Upper lobe of left lung (tissue), 6 donors: ENCODE measurements at regions not wholly inside any gene's neighbourhood (a gene's known extent, or its start where the extent isn't known, plus 50 kb on each side); places are given as distances from the start of the nearest gene placed in this dataset.
"Not testable (repeated sequence)": the region's sequence is repeated elsewhere in the genome, so short reads cannot be mapped to it uniquely, and the experiment has no call there.

Experiments used
- ATAC-seq, 2 donors: fragments of 200-7000 bp; cut with Tn5 transposase; one replicate each; pipeline ENCODE4 v1.9.1; 2022; ENCODE audit warnings: mild to moderate bottlenecking in 2 of 2, moderate library complexity in 2 of 2; ENCODE audit not compliant: low FRiP score in 2 of 2
- DNase-seq, 2 donors: peaks; one replicate each; pipeline ENCODE4 v3.0.0-alpha.2; 2019 to 2020
- H3K27ac ChIP-seq, 4 donors: fragments of 200-600 bp; sonication (generic); one replicate each; pipeline ENCODE4 v1.5.1; 2016 to 2019
- H3K27me3 ChIP-seq, 4 donors: fragments of 200-600 bp; sonication (generic); one replicate each; pipeline ENCODE4 v1.5.1; 2017 to 2019
- H3K36me3 ChIP-seq, 4 donors: fragments of 200-600 bp; sonication (generic); one replicate each; pipeline ENCODE4 v1.5.1; 2016 to 2019
- H3K4me1 ChIP-seq, 4 donors: fragments of 200-600 bp; sonication (generic); one replicate each; pipeline ENCODE4 v1.5.1; 2018 to 2019
- H3K4me3 ChIP-seq, 4 donors: fragments of 200-600 bp; sonication (generic); one replicate each; pipeline ENCODE4 v1.5.1; 2017 to 2019; ENCODE audit warnings: mild to moderate bottlenecking in 2 of 4, moderate library complexity in 1 of 4
- H3K9me3 ChIP-seq, 4 donors: fragments of 200-600 bp; sonication (generic); one replicate each; pipeline ENCODE4 v1.5.1; 2018 to 2019
- EP300 ChIP-seq, 4 donors: sonication (generic); formaldehyde crosslinking; IDR thresholded peaks; one replicate each; pipeline ENCODE4 v1.5.1; 2017; ENCODE audit warnings: antibody characterized with exemption in 4 of 4, control low read depth in 2 of 4
- POLR2A ChIP-seq, 4 donors: fragments of 450-650 bp; IDR thresholded peaks; one replicate each; pipeline ENCODE4 v1.5.1; 2016 to 2017; ENCODE audit warnings: antibody characterized with exemption in 4 of 4, mild to moderate bottlenecking in 2 of 4
- POLR2AphosphoS5 ChIP-seq, 2 donors: sonication (generic); formaldehyde crosslinking; IDR thresholded peaks; one replicate each; pipeline ENCODE4 v1.5.1; 2017; ENCODE audit warnings: antibody characterized with exemption in 2 of 2
- WGBS, 2 donors: methylation state at CpG; one replicate each; pipeline ENCODE4 v1.1.5; 2017 to 2018; 5-methylcytosine and 5-hydroxymethylcytosine counted together
- TF ChIP-seq, protein P1 (sequence below), 6 experiments: fragments of 450-650 bp in 4 of 6; fragments of 200-600 bp in 2 of 6; sonication (generic) in 2 of 6; IDR thresholded peaks; one replicate each; pipeline ENCODE4 v1.5.1; 2016 to 2019; ENCODE audit warnings: antibody characterized with exemption in 6 of 6
- donor health status: DM: no; HTN: no; CAD: no; lungs with moderate emphysema.
- donor health status: DM: no; HTN: yes; CAD: no; lungs with severe emphysema.

DNA sequence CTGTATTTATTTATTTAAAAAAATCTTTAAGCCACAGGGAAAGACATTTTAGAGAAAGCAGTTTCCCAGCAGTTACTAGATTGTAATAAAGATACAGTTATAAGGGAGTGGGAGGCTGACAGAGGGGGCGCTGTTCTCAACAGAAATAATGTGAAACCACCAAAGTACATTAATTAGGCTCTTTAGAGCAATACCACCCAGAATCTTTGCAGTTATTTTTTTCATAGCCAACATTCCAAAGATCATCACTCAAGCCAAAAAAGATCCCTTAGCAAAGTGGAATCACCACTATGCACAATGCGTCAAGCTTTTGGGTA is 331.3 kb upstream of the DEFB112 start:
- TF ChIP-seq POLR2A (IDR thresholded peaks at IDR 0.05) (no peak), POLR2AphosphoS5 (IDR thresholded peaks at IDR 0.05) (no peak), EP300 (IDR thresholded peaks at IDR 0.05) (no peak)
- TF ChIP-seq, protein P1, sequence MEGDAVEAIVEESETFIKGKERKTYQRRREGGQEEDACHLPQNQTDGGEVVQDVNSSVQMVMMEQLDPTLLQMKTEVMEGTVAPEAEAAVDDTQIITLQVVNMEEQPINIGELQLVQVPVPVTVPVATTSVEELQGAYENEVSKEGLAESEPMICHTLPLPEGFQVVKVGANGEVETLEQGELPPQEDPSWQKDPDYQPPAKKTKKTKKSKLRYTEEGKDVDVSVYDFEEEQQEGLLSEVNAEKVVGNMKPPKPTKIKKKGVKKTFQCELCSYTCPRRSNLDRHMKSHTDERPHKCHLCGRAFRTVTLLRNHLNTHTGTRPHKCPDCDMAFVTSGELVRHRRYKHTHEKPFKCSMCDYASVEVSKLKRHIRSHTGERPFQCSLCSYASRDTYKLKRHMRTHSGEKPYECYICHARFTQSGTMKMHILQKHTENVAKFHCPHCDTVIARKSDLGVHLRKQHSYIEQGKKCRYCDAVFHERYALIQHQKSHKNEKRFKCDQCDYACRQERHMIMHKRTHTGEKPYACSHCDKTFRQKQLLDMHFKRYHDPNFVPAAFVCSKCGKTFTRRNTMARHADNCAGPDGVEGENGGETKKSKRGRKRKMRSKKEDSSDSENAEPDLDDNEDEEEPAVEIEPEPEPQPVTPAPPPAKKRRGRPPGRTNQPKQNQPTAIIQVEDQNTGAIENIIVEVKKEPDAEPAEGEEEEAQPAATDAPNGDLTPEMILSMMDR (IDR thresholded peaks at IDR 0.05): no peak
- ATAC-seq (no peak), DNase-seq (no peak)
- H3K27ac ChIP-seq: no peak overlapping the region
- no peaks in the 10 kb centered on the region for H3K27me3 ChIP-seq
- H3K4me3 ChIP-seq: no peak overlapping the region
- peaks cover 0 to 6% (median 3%) of the 10 kb centered on the region in 4 donors for H3K9me3 ChIP-seq
- 41% methylated on average over 2 of the region's 2 CpGs for WGBS, 2 donors
- no peaks in the 10 kb centered on the region for H3K4me1 ChIP-seq
- H3K36me3 ChIP-seq: no peaks in the 10 kb centered on the region

DNA sequence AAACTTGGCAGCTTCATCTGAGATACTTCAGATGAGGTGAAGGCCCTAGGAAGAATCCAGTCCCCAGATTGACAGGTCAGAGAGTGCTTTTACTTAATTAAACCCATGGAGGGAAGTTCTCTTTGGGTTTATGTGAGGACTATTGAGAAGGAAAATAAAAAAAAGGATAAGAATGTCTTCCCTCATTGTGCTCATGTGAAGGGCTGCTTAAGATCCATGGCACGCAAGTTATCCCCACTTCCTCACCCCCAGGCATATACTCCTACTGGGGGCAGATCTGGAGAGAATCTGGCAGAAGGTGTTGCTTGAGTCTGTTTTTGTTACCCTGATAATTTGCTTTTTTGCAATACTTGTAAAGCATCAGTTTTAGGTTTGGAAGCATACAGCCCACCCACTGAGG is 322.9 kb upstream of the TFAP2D start:
- Histone ChIP-seq H3K27me3 (no peaks in the 10 kb centered on the region), H3K9me3 (no peaks in the 10 kb centered on the region), H3K4me3 (no peak overlapping the region), H3K27ac (no peak overlapping the region), H3K4me1 (no peaks in the 10 kb centered on the region), H3K36me3 (no peaks in the 10 kb centered on the region)
- ATAC-seq: no peak
- DNase-seq: no peak
- TF ChIP-seq EP300 (IDR thresholded peaks at IDR 0.05) (no peak), POLR2A (IDR thresholded peaks at IDR 0.05) (no peak), POLR2AphosphoS5 (IDR thresholded peaks at IDR 0.05) (no peak)
- TF ChIP-seq, protein P1 (IDR thresholded peaks at IDR 0.05): no peak
- 83 to 95% methylated on average over 1 of the region's 1 CpG for WGBS, 2 donors

DNA sequence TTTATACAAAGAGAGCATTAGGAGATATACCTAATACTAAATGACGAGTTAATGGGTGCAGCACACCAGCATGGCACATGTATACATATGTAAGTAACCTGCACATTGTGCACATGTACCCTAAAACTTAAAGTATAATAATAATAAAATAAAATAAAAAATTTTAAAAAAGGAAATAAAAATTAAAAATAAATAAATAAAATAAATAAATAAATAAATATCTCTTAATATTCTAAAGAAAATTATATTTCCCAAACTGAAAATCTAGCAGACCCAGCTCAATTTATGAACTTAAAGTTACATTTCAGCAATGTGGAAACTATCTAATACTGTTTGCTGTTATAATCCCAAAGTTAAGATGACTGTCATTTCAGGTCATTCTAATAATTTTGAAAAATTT is 319.2 kb upstream of the TFAP2D start:
- not testable (repeated sequence) for H3K27me3 ChIP-seq, H3K4me1 ChIP-seq, H3K36me3 ChIP-seq, H3K27ac ChIP-seq, DNase-seq, H3K4me3 ChIP-seq, H3K9me3 ChIP-seq, ATAC-seq
- WGBS, 2 donors: 74 to 75% methylated on average over 1 of the region's 1 CpG

DNA sequence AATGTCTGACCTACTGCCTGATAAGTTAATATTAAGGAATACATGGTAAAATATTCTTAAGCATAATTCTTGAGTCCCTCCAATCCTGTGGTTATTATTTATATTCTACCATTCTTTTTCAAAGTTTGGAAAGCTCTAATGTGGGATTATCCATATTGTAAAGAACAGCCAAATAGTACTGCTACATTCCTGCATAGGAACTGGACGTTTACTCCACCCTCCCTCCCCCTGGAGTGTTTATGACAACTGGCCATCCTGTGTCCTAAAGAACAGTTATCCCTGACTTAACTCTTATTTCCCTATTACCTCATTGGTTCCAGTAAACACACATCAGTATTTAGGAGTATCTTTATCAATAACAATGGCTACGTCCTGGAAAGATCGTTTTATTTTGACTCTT is 308.7 kb upstream of the TFAP2D start:
- Histone ChIP-seq H3K36me3 (no peaks in the 10 kb centered on the region), H3K27ac (no peak overlapping the region), H3K9me3 (no peaks in the 10 kb centered on the region), H3K4me1 (no peaks in the 10 kb centered on the region), H3K27me3 (no peaks in the 10 kb centered on the region), H3K4me3 (no peak overlapping the region)
- WGBS, 2 donors: 46 to 48% methylated on average over 3 of the region's 3 CpGs
- DNase-seq (no peak), ATAC-seq (no peak)
- TF ChIP-seq POLR2AphosphoS5 (IDR thresholded peaks at IDR 0.05): no peak
- no peak for TF ChIP-seq POLR2A (IDR thresholded peaks at IDR 0.05)
- TF ChIP-seq, protein P1 (IDR thresholded peaks at IDR 0.05): no peak
- no peak for TF ChIP-seq EP300 (IDR thresholded peaks at IDR 0.05)

DNA sequence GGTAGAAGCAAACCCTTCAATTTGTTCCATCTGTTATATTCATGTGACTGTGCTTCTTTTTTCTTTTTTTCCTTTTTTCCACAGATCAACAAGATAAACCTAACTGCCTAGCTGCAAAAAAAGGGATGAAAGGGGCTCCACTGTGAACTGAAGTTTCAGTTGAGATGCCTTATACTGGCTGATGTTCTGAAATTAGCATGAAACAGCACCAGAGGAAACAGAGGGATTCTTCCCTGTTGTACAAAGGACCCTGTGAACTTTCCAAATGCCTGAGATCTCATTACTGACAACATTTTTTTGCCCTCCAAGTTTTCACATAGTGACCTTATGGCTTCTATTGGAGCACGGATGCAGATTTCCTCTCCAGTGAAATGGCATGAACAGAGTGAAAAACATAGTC is 302.7 kb upstream of the TFAP2D start:
- Histone ChIP-seq H3K4me3 (no peak overlapping the region), H3K27me3 (no peaks in the 10 kb centered on the region), H3K36me3 (no peaks in the 10 kb centered on the region), H3K27ac (no peak overlapping the region), H3K4me1 (no peaks in the 10 kb centered on the region), H3K9me3 (no peaks in the 10 kb centered on the region)
- no peak for ATAC-seq
- TF ChIP-seq POLR2AphosphoS5 (IDR thresholded peaks at IDR 0.05) (no peak), EP300 (IDR thresholded peaks at IDR 0.05) (no peak), POLR2A (IDR thresholded peaks at IDR 0.05) (no peak)
- TF ChIP-seq, protein P1 (IDR thresholded peaks at IDR 0.05): no peak
- 42 to 46% methylated on average over 1 of the region's 1 CpG for WGBS, 2 donors
- no peak for DNase-seq

DNA sequence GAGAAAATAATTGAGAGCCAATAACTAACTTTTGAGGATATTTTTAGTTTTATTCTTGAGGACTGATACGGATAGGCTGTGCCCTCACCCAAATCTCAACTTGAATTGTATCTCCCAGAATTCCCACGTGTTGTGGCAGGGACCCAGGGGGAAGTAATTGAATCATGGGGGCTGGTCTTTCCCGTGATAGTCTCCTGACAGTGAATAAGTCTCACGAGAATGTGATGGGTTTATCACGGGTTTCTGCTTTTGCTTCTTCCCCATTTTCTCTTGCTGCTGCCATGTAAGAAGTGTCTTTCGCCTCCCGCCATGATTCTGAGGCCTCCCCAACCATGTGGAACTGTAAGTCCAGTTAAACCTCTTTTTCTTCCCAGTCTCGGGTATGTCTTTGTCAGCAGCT is 292.3 kb upstream of the TFAP2D start:
- WGBS, 2 donors: 81 to 82% methylated on average over 8 of the region's 8 CpGs
- not testable (repeated sequence) for H3K27me3 ChIP-seq, H3K36me3 ChIP-seq, H3K4me1 ChIP-seq, H3K9me3 ChIP-seq, H3K27ac ChIP-seq, H3K4me3 ChIP-seq, DNase-seq, ATAC-seq
